ENCODE measurements at regions not wholly inside any gene's neighbourhood (a gene's known extent, or its start where the extent isn't known, plus 50 kb on each side); places are given as distances from the start of the nearest gene placed in this dataset.

- Histone ChIP-seq H4K91ac (ENCODE audit: low read depth, low read length, poor library complexity) (no peak overlapping the region), H3K23ac (ENCODE audit: low read depth, low read length, poor library complexity) (no peak overlapping the region), H3K36me3 (replicated peaks in 1 of 2; ENCODE audit: control insufficient read depth in 2 of 2, insufficient read depth in 2 of 2, low read length in 2 of 2) (no peaks in the 10 kb centered on the region), H3K79me1 (ENCODE audit: low read depth, low read length) (no peaks in the 10 kb centered on the region), H2BK12ac (ENCODE audit: low read length) (no peak overlapping the region), H3K27ac (replicated peaks; ENCODE audit: low read length) (no peak overlapping the region), H2AK5ac (ENCODE audit: low read depth, low read length) (no peak overlapping the region), H2BK5ac (ENCODE audit: low read length) (no peak overlapping the region), H2BK120ac (ENCODE audit: low read depth, low read length) (no peak overlapping the region), H3K9ac (ENCODE audit: low read depth, low read length, poor library complexity) (no peak overlapping the region), H3K9me3 (replicated peaks in 1 of 2; ENCODE audit: control insufficient read depth in 2 of 2, insufficient read depth in 1 of 2, low read depth in 1 of 2, low read length in 2 of 2) (no peaks in the 10 kb centered on the region), H3K18ac (ENCODE audit: low read length) (no peak overlapping the region), H4K8ac (ENCODE audit: low read depth, low read length) (no peak overlapping the region), H3K4me1 (ENCODE audit: control insufficient read depth in 2 of 2, insufficient read depth in 1 of 2, low read depth in 1 of 2, low read length in 2 of 2) (no peaks in the 10 kb centered on the region), H3K14ac (ENCODE audit: low read length) (no peak overlapping the region), H2AFZ (ENCODE audit: low read length) (no peak overlapping the region), H3K4ac (ENCODE audit: low read length) (no peak overlapping the region), H3K27me3 (ENCODE audit: control insufficient read depth in 3 of 3, insufficient read depth in 3 of 3, low read depth in 1 of 3, low read length in 3 of 3) (no peaks in the 10 kb centered on the region), H3K4me2 (ENCODE audit: insufficient read depth, low read length, poor library complexity, severe bottlenecking) (no peak overlapping the region), H3K4me3 (ENCODE audit: low read length in 2 of 2) (no peak overlapping the region), H2BK15ac (ENCODE audit: low read length) (no peak overlapping the region)
- no CpG with 5 or more reads among the region's 1 CpG for WGBS, 2 donors (ENCODE audit: extremely low coverage in 2 of 2, insufficient read length in 2 of 2, insufficient replicate concordance in 1 of 2)
- DNase-seq (ENCODE audit: low spot score), result no peak
Observed at GRCh38 chr10:20712774-20713173, 184.3 kb downstream of the NEBL start.

DNA sequence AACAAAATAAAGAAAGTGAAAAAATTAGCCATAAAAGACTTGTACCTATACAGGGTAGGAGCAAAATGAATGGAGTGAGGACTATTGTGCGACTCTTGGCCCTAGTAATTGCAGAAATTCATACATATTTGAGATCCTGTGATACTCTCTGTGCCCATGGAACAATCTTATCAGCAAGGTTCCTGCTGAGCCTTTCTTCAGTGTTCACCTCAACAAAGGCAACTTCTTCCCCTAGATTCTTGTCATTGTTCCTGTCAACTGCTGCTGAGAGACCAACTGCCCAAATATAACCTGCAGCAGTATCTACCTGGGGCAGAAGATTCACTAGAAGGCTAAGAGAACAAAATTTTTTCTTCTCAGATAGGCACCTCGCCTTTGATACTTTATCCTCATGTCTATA lies 187.4 kb downstream of the NEBL start:
- DNase-seq (ENCODE audit: low spot score), result no peak
- no peak overlapping the region for H3K18ac ChIP-seq (ENCODE audit: low read length)

GRCh38 chr10:20708305-20708704 lies 188.8 kb downstream of the NEBL start:
- Histone ChIP-seq H3K4ac (ENCODE audit: low read length) (no peak overlapping the region), H3K9me3 (replicated peaks in 1 of 2; ENCODE audit: control insufficient read depth in 2 of 2, insufficient read depth in 1 of 2, low read depth in 1 of 2, low read length in 2 of 2) (no peaks in the 10 kb centered on the region), H3K4me3 (ENCODE audit: low read length in 2 of 2) (no peak overlapping the region), H4K91ac (ENCODE audit: low read depth, low read length, poor library complexity) (no peak overlapping the region), H4K8ac (ENCODE audit: low read depth, low read length) (no peak overlapping the region), H3K27ac (replicated peaks; ENCODE audit: low read length) (no peak overlapping the region), H3K23ac (ENCODE audit: low read depth, low read length, poor library complexity) (no peak overlapping the region), H3K36me3 (replicated peaks in 1 of 2; ENCODE audit: control insufficient read depth in 2 of 2, insufficient read depth in 2 of 2, low read length in 2 of 2) (no peaks in the 10 kb centered on the region), H3K4me1 (ENCODE audit: control insufficient read depth in 2 of 2, insufficient read depth in 1 of 2, low read depth in 1 of 2, low read length in 2 of 2) (no peaks in the 10 kb centered on the region), H3K9ac (ENCODE audit: low read depth, low read length, poor library complexity) (no peak overlapping the region), H3K14ac (ENCODE audit: low read length) (no peak overlapping the region), H2BK120ac (ENCODE audit: low read depth, low read length) (no peak overlapping the region), H3K4me2 (ENCODE audit: insufficient read depth, low read length, poor library complexity, severe bottlenecking) (no peak overlapping the region), H2BK12ac (ENCODE audit: low read length) (no peak overlapping the region), H2BK15ac (ENCODE audit: low read length) (no peak overlapping the region), H3K18ac (ENCODE audit: low read length) (no peak overlapping the region), H3K27me3 (ENCODE audit: control insufficient read depth in 3 of 3, insufficient read depth in 3 of 3, low read depth in 1 of 3, low read length in 3 of 3) (peaks cover 0 to 4% (median 0%) of the 10 kb centered on the region in 3 experiments), H2AK5ac (ENCODE audit: low read depth, low read length) (no peak overlapping the region), H3K79me1 (ENCODE audit: low read depth, low read length) (no peaks in the 10 kb centered on the region), H2AFZ (ENCODE audit: low read length) (no peak overlapping the region), H2BK5ac (ENCODE audit: low read length) (no peak overlapping the region)
- no peak for DNase-seq (ENCODE audit: low spot score)
- WGBS, 2 donors (ENCODE audit: extremely low coverage in 2 of 2, insufficient read length in 2 of 2, insufficient replicate concordance in 1 of 2), result no CpG with 5 or more reads among the region's 4 CpGs

More for the DNA sequence above, 187.4 kb downstream of the NEBL start:
- no peak overlapping the region for H2BK5ac ChIP-seq (ENCODE audit: low read length)
- H3K9ac ChIP-seq (ENCODE audit: low read depth, low read length, poor library complexity), result no peak overlapping the region
- no peak overlapping the region for H4K8ac ChIP-seq (ENCODE audit: low read depth, low read length)
- no peak overlapping the region for H2BK12ac ChIP-seq (ENCODE audit: low read length)
- no peak overlapping the region for H3K14ac ChIP-seq (ENCODE audit: low read length)
- no peaks in the 10 kb centered on the region for H3K36me3 ChIP-seq (replicated peaks in 1 of 2; ENCODE audit: control insufficient read depth in 2 of 2, insufficient read depth in 2 of 2, low read length in 2 of 2)
- H3K4me2 ChIP-seq (ENCODE audit: insufficient read depth, low read length, poor library complexity, severe bottlenecking), result no peak overlapping the region
- no peak overlapping the region for H2BK120ac ChIP-seq (ENCODE audit: low read depth, low read length)
- no peak overlapping the region for H4K91ac ChIP-seq (ENCODE audit: low read depth, low read length, poor library complexity)
- H3K4me3 ChIP-seq (ENCODE audit: low read length in 2 of 2), result no peak overlapping the region
- H2AK5ac ChIP-seq (ENCODE audit: low read depth, low read length), result no peak overlapping the region
- H2AFZ ChIP-seq (ENCODE audit: low read length), result no peak overlapping the region
- no peaks in the 10 kb centered on the region for H3K9me3 ChIP-seq (replicated peaks in 1 of 2; ENCODE audit: control insufficient read depth in 2 of 2, insufficient read depth in 1 of 2, low read depth in 1 of 2, low read length in 2 of 2)
- no peak overlapping the region for H3K23ac ChIP-seq (ENCODE audit: low read depth, low read length, poor library complexity)
- H3K4ac ChIP-seq (ENCODE audit: low read length), result no peak overlapping the region
- no peaks in the 10 kb centered on the region for H3K79me1 ChIP-seq (ENCODE audit: low read depth, low read length)
- H3K27ac ChIP-seq (replicated peaks; ENCODE audit: low read length), result no peak overlapping the region
- H2BK15ac ChIP-seq (ENCODE audit: low read length), result no peak overlapping the region
- H3K27me3 ChIP-seq (ENCODE audit: control insufficient read depth in 3 of 3, insufficient read depth in 3 of 3, low read depth in 1 of 3, low read length in 3 of 3), result no peaks in the 10 kb centered on the region
- no CpG with 5 or more reads among the region's 2 CpGs for WGBS, 2 donors (ENCODE audit: extremely low coverage in 2 of 2, insufficient read length in 2 of 2, insufficient replicate concordance in 1 of 2)
- no peaks in the 10 kb centered on the region for H3K4me1 ChIP-seq (ENCODE audit: control insufficient read depth in 2 of 2, insufficient read depth in 1 of 2, low read depth in 1 of 2, low read length in 2 of 2)

DNA sequence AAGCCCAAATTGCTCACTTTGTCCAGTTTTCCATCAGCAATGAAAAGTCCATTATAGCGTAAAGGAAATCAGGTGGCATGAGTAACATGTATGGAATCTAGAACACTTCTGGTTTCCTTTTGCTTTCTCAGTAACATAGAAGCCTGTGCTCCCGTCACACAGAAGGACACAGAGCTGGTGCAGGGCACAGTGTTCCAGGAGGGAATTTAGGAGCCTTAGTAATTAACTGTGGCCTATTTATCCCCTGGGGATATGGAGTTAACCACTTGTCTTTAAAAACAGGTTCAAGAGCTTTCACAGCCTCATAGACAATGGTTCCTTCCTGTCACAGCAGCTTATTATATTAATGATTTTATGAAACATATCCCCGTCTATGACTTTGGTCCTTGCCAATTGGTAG lies 189.9 kb downstream of the NEBL start:
- Histone ChIP-seq H2BK15ac (ENCODE audit: low read length) (no peak overlapping the region), H4K8ac (ENCODE audit: low read depth, low read length) (no peak overlapping the region), H3K4me2 (ENCODE audit: insufficient read depth, low read length, poor library complexity, severe bottlenecking) (no peak overlapping the region), H3K9me3 (replicated peaks in 1 of 2; ENCODE audit: control insufficient read depth in 2 of 2, insufficient read depth in 1 of 2, low read depth in 1 of 2, low read length in 2 of 2) (no peaks in the 10 kb centered on the region), H3K36me3 (replicated peaks in 1 of 2; ENCODE audit: control insufficient read depth in 2 of 2, insufficient read depth in 2 of 2, low read length in 2 of 2) (no peaks in the 10 kb centered on the region), H3K4me1 (ENCODE audit: control insufficient read depth in 2 of 2, insufficient read depth in 1 of 2, low read depth in 1 of 2, low read length in 2 of 2) (no peaks in the 10 kb centered on the region), H2AFZ (ENCODE audit: low read length) (no peak overlapping the region), H3K79me1 (ENCODE audit: low read depth, low read length) (no peaks in the 10 kb centered on the region), H3K27me3 (ENCODE audit: control insufficient read depth in 3 of 3, insufficient read depth in 3 of 3, low read depth in 1 of 3, low read length in 3 of 3) (peaks cover 0 to 4% (median 0%) of the 10 kb centered on the region in 3 experiments), H4K91ac (ENCODE audit: low read depth, low read length, poor library complexity) (no peak overlapping the region), H2AK5ac (ENCODE audit: low read depth, low read length) (no peak overlapping the region), H2BK5ac (ENCODE audit: low read length) (no peak overlapping the region), H2BK12ac (ENCODE audit: low read length) (no peak overlapping the region), H3K4ac (ENCODE audit: low read length) (no peak overlapping the region), H3K18ac (ENCODE audit: low read length) (no peak overlapping the region), H3K23ac (ENCODE audit: low read depth, low read length, poor library complexity) (no peak overlapping the region), H3K14ac (ENCODE audit: low read length) (no peak overlapping the region), H3K9ac (ENCODE audit: low read depth, low read length, poor library complexity) (no peak overlapping the region), H3K4me3 (ENCODE audit: low read length in 2 of 2) (no peak overlapping the region), H3K27ac (replicated peaks; ENCODE audit: low read length) (no peak overlapping the region), H2BK120ac (ENCODE audit: low read depth, low read length) (no peak overlapping the region)
- DNase-seq (ENCODE audit: low spot score), result no peak
- WGBS, 2 donors (ENCODE audit: extremely low coverage in 2 of 2, insufficient read length in 2 of 2, insufficient replicate concordance in 1 of 2), result no CpG with 5 or more reads among the region's 3 CpGs

Measured in neuronal stem cell (in vitro differentiated cells).